Astrocyte of the cerebellum (primary cell): ENCODE measurements at regions not wholly inside any gene's neighbourhood (a gene's known extent, or its start where the extent isn't known, plus 50 kb on each side); places are given as distances from the start of the nearest gene placed in this dataset.
A peak's percentile ranks its signal among the peaks of the same experiment; 100 is the strongest.

Experiments
- DNase-seq: peaks from one replicate; pipeline ENCODE4 v3.0.0-alpha.2; 2011; ENCODE audit warnings: low read depth
- H3K4me3 ChIP-seq: 2 replicates; pipeline ENCODE4 v1.5.1; 2011; ENCODE audit warnings: mild to moderate bottlenecking, low read depth, low read length, moderate library complexity
- CTCF ChIP-seq: IDR thresholded peaks from 2 replicates; pipeline ENCODE4 v1.5.1; 2012; ENCODE audit warnings: low read length, low read depth, moderate library complexity, mild to moderate bottlenecking; ENCODE audit errors: missing control alignments
- in situ Hi-C: cut with HindIII; loops from 2 replicates; pipeline ENCODE4 v1.10.0; 2017; ENCODE audit warnings: low sequenced_read_pairs

- H3K4me3 ChIP-seq: no peak overlapping the region
- in situ Hi-C loops: no loop called here
- no peak for TF ChIP-seq CTCF
- DNase-seq: no peak
Measured at GRCh38 chr7:19235680-19236079, 90.5 kb upstream of the FERD3L start.

GRCh38 chr7:19224951-19225350 is 79.7 kb upstream of the FERD3L start:
- no peak for DNase-seq
- no peak for TF ChIP-seq CTCF
- in situ Hi-C loops: no loop called here
- no peak overlapping the region for H3K4me3 ChIP-seq

GRCh38 chr7:19215412-19215811 is 70.2 kb upstream of the FERD3L start:
- no peak overlapping the region for H3K4me3 ChIP-seq
- peak; percentile 85 for DNase-seq
- in situ Hi-C loops: no loop called here
- TF ChIP-seq CTCF: no peak

GRCh38 chr7:19213746-19214145 is 68.5 kb upstream of the FERD3L start:
- TF ChIP-seq CTCF: no peak
- in situ Hi-C loops: no loop called here
- no peak overlapping the region for H3K4me3 ChIP-seq
- DNase-seq: no peak

- in situ Hi-C loops: no loop called here
- DNase-seq: no peak
- TF ChIP-seq CTCF: no peak
- no peak overlapping the region for H3K4me3 ChIP-seq
Measured at GRCh38 chr7:19210893-19211413, 65.7 kb upstream of the FERD3L start.

- H3K4me3 ChIP-seq: no peak overlapping the region
- DNase-seq: peak; percentile 1
- no peak for TF ChIP-seq CTCF
- in situ Hi-C loops: no loop called here
Measured at GRCh38 chr7:19209166-19209696, 64.0 kb upstream of the FERD3L start.
